ENCODE measurements at regions not wholly inside any gene's neighbourhood (a gene's known extent, or its start where the extent isn't known, plus 50 kb on each side); places are given as distances from the start of the nearest gene placed in this dataset.

DNA sequence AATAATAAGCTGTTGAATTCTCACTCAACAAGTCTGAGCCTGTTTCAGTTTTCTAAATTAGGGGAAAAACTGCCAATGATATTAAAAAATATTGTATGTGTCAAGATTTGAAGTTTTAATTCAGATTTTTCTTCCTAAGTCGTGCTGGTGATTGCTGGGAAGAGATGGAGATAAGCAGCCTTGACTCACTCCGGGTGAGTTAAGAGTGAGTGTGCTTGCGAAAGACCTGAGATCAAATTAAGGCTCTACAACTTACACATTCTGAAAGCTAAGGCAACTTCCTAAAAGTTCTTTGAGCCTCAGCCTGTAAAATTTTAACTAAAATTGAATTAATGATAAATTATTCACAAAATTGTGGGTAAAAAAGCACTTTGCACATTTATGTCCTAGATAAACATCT is 1441.2 kb downstream of the PCDH7 start:
- TF ChIP-seq, protein P1, sequence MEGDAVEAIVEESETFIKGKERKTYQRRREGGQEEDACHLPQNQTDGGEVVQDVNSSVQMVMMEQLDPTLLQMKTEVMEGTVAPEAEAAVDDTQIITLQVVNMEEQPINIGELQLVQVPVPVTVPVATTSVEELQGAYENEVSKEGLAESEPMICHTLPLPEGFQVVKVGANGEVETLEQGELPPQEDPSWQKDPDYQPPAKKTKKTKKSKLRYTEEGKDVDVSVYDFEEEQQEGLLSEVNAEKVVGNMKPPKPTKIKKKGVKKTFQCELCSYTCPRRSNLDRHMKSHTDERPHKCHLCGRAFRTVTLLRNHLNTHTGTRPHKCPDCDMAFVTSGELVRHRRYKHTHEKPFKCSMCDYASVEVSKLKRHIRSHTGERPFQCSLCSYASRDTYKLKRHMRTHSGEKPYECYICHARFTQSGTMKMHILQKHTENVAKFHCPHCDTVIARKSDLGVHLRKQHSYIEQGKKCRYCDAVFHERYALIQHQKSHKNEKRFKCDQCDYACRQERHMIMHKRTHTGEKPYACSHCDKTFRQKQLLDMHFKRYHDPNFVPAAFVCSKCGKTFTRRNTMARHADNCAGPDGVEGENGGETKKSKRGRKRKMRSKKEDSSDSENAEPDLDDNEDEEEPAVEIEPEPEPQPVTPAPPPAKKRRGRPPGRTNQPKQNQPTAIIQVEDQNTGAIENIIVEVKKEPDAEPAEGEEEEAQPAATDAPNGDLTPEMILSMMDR (IDR thresholded peaks at IDR 0.05; ENCODE audit: low read depth, low read length, missing control alignments): no peak
- H3K4me3 ChIP-seq (replicated peaks; ENCODE audit: low read depth, low read length): no peak overlapping the region
- DNase-seq (ENCODE audit: extremely low read depth, low read depth): no peak

DNA sequence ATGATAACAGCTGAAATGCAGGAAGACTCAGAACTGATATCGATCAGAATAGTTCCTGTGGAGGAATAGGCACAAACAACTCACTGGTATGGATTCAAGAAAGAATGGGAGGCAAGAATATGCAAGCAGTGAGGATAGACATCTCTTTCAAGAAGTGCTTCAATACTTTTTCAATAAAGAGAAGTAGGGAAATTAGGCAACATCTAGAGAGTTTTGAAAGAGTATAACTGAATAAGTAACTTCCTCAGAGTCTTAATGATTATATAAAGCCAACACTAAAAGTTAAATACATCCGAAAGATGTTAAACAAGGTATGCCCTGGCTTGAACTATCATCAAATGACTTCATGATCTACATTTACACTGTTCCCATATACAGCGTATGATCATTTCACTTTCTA is 1443.0 kb downstream of the PCDH7 start:
- no peak overlapping the region for H3K4me3 ChIP-seq (replicated peaks; ENCODE audit: low read depth, low read length)
- TF ChIP-seq, protein P1 (IDR thresholded peaks at IDR 0.05; ENCODE audit: low read depth, low read length, missing control alignments): no peak
- no peak for DNase-seq (ENCODE audit: extremely low read depth, low read depth)

DNA sequence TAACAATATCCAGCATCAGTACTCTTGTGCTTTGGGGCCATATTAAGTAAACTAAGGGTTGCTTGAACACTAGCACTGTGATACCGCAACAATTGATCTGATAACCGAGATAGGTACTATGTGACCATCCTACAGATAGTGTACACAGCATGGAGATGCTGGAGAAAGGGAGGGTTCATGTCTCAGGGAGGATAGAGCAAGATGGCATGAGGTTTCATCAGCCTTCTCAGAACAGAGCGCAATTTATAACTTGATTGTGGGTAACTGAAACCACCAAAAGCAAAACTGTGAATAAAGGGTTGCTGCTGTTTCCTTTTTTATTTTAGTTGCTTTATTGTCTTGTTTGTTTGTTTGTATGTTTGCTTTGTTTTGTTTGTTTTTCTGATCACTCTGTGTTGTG is 1449.7 kb downstream of the PCDH7 start:
- TF ChIP-seq, protein P1 (IDR thresholded peaks at IDR 0.05; ENCODE audit: low read depth, low read length, missing control alignments): no peak

GRCh38 chr4:32172086-32172485 is 1451.9 kb downstream of the PCDH7 start:
- TF ChIP-seq, protein P1 (IDR thresholded peaks at IDR 0.05; ENCODE audit: low read depth, low read length, missing control alignments): no peak
- DNase-seq (ENCODE audit: extremely low read depth, low read depth): no peak
- H3K4me3 ChIP-seq (replicated peaks; ENCODE audit: low read depth, low read length): no peak overlapping the region

More for the DNA sequence above, 1449.7 kb downstream of the PCDH7 start:
- no peak for DNase-seq (ENCODE audit: extremely low read depth, low read depth)
- no peak overlapping the region for H3K4me3 ChIP-seq (replicated peaks; ENCODE audit: low read depth, low read length)

DNA sequence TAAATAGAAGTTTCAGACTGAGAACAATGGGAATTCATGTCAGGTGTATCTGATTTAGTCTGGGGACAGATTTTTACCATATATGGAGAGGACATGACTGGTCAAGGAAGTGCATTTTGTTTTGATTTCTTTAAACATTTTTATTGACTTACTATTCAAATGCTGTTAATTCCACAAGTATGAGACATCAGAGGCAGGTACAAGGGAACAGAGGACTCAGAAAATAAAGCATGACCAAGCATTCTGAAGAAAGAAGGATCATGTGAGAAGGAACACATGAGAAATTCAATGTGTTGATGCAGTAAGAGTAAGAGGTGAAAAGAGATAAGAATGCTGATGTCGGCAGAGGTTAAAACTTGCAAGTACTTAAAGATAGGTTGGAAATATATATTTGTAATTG is 1452.6 kb downstream of the PCDH7 start:
- H3K4me3 ChIP-seq (replicated peaks; ENCODE audit: low read depth, low read length): no peak overlapping the region
- TF ChIP-seq, protein P1 (IDR thresholded peaks at IDR 0.05; ENCODE audit: low read depth, low read length, missing control alignments): no peak
- no peak for DNase-seq (ENCODE audit: extremely low read depth, low read depth)

DNA sequence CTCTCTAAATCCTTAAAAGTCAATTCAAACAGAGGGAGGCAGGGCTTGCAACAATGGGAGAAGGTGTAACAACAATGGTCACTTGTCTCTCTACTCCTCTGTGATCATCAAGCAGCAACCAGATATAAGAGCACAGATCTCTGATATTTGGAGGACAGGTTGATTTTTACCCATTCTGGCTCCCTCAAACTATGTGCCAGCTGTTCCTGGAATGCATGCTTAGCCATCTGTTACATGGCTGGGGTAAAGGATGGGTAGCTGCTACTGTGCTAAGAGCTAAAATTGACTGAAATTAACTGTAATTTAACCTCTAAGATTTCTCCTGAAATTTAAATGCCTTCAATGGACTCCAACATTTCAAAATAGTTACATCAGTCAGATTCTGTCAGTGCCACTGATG is 1459.9 kb downstream of the PCDH7 start:
- DNase-seq (ENCODE audit: extremely low read depth, low read depth): no peak
- TF ChIP-seq, protein P1 (IDR thresholded peaks at IDR 0.05; ENCODE audit: low read depth, low read length, missing control alignments): no peak
- no peak overlapping the region for H3K4me3 ChIP-seq (replicated peaks; ENCODE audit: low read depth, low read length)

GRCh38 chr4:32184186-32184585 is 1464.0 kb downstream of the PCDH7 start:
- TF ChIP-seq, protein P1 (IDR thresholded peaks at IDR 0.05; ENCODE audit: low read depth, low read length, missing control alignments): no peak
- DNase-seq (ENCODE audit: extremely low read depth, low read depth): no peak
- H3K4me3 ChIP-seq (replicated peaks; ENCODE audit: low read depth, low read length): no peak overlapping the region

Data from HFF-Myc (cell line).